ENCODE measurements at regions not wholly inside any gene's neighbourhood (a gene's known extent, or its start where the extent isn't known, plus 50 kb on each side); places are given as distances from the start of the nearest gene placed in this dataset.
A peak's percentile ranks its signal among the peaks of the same experiment; 100 is the strongest.
"Not testable (repeated sequence)": the region's sequence is repeated elsewhere in the genome, so short reads cannot be mapped to it uniquely, and the experiment has no call there.

- no peak for FAIRE-seq
These were observed 59.3 kb downstream of the BTBD3 start for GRCh38 chr20:11976966-11977365.

DNA sequence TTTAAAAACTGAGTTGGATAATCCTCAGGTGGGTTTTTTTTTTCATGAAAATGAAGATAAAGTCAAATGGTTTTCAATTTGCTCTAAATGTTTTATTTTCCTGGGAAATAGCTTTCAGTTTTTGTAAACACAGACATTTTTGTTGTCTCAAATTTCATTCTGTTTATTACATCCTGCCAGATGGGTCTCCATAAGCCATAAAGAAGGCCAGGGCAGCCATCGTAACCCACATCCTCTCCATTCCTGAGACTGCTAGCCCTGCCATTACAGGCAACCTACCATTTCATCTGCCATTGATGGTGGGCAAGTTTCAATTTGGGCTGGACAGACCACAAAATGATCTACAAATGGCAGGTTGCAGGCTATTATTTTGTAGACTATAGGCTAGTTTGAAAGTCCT, 60.8 kb downstream of the BTBD3 start:
- FAIRE-seq: peak; percentile 85

DNA sequence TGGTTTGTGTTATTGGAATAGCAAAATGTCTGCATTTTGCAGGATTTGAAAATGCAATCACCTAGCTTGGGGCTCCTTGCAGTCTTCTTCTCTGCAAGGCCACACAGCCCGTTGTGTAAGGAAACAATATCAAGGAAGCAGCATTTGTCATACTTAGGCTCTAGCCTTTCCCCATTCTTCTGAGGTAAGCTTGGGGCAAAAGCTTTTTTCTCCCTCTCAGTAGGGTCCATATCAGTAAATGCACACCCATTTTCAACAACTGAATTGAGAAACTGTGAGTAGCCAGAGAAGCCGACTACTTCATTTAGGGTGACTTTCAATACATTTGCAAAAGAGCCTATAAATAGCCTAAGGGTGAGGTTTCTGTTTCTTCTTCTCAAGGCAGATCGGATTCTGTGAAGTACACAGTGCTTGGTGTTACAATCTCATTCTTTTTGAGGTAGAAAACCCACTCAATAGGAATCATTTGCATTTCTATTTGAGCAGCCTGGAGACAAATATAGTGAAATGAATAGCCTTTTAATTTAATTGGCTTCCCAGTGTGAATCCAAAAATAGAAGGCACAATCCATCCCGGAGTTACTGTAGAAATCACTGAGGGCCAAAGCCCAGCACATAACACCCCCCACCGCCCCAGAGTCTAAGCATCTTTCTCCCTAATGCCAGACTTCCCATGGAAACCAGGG, 61.8 kb downstream of the BTBD3 start:
- no peak for FAIRE-seq

GRCh38 chr20:11980263-11980662, 62.6 kb downstream of the BTBD3 start:
- no peak for FAIRE-seq

DNA sequence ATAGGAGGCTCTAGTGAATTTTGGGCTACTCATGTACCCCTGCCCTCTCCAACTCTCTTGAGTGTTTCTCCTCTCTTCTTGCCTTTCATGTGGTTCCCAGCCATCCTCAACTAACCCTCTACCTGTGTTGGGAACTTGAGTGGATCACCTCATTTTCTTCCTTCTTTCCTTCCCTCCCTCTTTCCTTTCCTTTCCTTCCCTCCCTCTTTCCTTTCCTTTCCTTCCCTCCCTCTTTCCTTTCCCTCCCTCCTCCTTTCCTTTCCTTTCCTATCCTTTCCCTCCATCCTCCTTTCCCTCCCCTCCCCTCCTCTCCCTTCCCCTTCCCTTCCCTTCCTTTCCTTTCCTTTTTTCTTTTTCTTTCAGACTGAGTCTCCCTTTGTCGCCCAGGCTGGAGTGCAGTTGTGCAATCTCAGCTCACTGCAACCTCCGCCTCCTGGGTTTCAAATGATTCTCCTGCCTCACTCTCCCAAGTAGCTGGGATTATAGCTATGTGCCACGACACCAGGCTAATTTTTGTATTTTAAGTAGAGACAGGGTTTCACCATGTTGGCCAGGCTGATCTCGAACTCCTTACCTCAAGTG, 63.8 kb downstream of the BTBD3 start:
- FAIRE-seq: no peak

DNA sequence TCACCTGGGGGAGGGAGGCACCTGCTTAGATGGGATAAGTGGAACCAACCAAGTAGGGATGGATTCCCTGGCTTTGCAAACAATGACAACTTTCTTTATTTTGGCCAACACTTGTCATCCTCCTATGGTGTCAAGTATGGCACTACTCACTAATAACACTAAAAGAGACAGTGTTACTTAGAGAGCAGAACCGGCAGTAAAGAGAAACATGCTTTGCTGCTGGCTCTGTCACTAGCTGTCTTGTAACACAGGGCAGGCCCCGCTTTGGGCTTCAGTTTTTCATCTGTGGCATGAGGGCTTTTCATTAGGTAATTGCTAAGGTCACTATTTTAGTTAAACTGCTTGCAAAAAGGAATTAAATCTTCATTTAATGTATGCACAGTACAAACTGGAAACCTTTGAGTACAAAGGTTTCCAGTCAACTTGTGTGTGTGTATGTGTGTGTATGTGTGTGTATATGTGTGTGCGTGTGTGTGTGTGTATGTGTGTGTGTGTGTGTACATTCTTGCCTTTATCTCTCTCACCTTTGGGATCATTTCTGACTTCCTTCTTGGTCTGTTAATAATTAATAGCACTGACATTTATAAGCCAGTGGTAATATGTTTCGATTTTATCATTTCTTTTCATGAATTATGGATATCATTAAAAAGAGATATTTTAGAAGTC, 64.7 kb downstream of the BTBD3 start:
- FAIRE-seq: no peak

GRCh38 chr20:11982955-11983470, 65.3 kb downstream of the BTBD3 start:
- no peak for FAIRE-seq

DNA sequence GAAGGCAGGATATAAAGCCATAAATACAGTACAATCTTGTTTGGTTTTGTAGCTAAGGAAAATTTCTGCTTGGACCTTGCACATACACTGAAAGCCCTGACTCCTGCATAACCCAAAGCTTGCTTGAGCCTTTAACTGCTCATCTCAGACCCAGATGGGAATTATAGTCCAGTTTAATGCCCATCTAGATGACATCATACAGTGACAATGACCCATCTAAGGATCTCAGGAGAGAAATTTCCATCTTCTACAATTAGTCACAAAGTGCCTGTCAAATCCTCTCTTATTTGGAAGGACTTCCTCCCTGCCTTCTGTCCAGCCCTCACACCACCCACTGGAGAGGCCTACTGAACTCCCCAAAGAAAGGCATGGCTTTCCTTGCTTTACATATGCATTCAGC, 69.3 kb downstream of the BTBD3 start:
- no peak for FAIRE-seq

- FAIRE-seq: no peak
These were observed 69.8 kb downstream of the BTBD3 start for GRCh38 chr20:11987526-11987925.

DNA sequence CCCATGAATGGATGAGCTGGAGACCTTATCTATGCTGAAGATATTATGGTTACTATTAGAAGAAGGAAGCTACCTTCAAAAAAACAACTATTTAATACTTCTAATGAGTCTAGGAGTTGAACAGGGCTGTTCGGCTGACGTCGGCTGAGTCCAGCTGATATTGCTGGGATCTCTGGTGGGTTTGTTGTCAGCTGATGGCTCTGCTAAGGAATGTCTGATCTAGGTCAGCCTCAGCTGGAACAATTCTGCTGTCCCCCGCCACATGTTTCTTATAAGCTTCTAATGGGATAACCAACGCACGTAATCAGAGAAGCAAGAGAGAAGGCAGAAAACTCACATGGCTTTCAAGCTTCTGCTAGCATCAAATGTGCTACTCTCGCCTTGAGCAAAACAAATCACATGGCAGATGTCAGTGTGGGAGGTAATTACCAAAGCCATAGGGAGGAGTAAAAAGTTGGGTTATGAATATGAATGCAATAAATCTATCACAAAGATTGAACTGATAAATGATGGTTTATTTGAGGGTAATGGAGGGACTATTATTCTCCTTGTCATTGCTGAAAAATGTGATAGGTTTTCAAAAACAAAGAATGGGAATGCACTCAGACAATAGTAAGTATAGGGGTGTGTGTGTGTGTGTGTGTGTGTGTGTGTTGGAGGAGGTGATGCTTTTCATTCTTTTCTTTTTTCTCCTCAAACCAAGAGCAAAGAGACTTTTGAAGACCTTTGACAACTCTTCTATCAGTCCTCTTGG, 71.5 kb downstream of the BTBD3 start:
- FAIRE-seq: no peak

GRCh38 chr20:11992426-11992825, 74.7 kb downstream of the BTBD3 start:
- no peak for FAIRE-seq

DNA sequence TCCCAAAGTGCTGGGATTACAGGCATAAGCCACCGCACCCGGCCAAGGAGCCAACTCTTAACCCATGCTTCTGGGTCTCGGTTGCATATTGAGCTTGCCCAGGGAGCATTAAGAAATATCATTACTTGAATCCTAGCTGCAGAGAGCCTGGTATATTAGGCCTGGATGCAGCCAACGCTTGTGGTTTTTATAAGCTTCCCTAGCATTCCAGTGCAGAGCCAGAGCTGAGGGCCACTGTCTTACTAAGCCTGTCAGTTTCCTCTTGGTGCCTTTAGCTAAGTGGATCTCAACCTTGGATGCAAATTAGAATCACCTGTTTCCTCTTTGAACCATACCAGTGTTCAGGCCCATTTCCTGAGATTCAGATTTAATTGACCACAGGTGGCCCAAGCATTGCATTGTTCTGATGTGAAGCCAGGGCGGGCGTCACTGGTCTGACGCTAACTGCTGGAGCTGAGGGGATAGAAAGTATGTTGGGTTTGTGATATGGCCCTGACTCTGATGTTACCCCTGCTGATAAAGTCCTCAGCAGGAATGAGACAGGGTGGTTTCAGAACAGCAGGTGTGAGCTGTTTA, 76.3 kb downstream of the BTBD3 start:
- no peak for FAIRE-seq

DNA sequence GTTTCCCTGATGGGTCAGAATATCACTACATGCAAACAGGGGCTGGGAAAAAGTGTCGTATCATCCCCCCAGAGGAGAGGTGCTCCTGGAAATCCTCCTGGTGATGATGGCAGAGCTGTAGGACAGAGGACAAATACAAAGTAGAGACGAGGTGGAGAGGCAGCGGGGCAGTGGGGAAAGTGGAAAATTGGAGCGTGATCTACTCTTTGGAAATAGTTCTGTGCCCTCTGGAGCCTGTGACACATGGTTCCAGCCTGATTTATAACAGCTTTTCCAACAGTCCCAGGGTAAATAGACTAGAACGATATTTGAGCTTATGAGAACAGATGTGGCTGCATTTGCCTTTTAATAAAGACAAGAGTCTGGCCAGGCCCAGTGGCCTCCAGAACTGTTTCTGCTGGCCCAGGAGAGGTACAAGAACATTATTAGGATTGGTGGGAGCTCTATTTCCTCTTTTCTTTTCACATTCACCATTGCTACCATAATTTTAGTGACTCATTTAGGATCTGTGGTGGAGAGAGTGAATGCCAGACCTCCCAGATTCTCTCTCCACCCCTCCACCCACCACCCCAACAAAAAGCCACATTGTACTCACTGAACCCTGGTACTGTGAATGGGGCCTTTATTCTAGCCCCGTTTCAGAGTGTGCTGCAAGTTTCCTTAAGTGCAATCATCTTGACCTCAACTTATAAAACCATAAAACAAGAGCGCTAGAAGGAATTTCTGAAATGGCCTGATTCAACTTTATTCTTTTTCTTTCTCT, 78.3 kb downstream of the BTBD3 start:
- FAIRE-seq: no peak

DNA sequence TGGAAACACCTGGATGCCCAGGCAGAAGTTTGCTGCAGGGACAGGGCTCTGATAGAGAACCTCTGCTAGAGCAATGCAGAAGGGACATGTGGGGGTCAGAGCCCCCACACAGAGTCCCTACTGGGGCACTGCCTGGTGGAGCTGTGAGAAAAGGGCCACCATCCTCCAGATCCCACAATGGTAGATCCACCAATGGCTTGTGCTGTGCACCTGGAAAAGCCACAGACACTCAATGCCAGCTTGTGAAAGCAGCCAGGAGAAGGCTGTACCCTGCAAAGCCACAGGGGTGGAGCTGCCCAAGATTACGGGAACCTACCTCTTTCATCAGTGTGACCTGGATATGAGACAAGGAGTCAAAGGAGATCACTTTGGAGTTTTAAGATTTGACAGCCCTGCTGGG, 87.1 kb downstream of the BTBD3 start:
- not testable (repeated sequence) for FAIRE-seq

GRCh38 chr20:12012241-12013222, 94.8 kb downstream of the BTBD3 start:
- no peak for FAIRE-seq

DNA sequence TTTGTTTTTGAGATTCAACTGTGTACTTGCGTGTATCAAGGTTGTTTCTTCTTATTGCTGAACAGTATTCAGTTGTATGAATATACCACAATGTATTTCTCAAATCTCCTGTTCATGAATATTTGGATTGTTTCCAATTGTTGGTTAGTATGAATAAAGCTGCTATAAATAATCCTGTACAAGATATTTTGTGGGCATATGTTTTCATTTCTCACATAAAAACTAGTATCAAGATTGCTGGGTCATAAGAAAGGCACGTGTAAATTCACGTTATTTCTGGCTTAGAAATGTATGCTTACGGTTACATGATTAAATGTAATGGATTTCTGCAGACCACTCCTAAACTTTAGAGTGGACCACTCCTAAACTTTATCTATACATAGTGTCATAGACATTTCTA, 96.6 kb downstream of the BTBD3 start:
- no peak for FAIRE-seq

GRCh38 chr20:12014736-12015135, 97.0 kb downstream of the BTBD3 start:
- FAIRE-seq: no peak

- no peak for FAIRE-seq
These were observed 98.6 kb downstream of the BTBD3 start for GRCh38 chr20:12016291-12016690.

DNA sequence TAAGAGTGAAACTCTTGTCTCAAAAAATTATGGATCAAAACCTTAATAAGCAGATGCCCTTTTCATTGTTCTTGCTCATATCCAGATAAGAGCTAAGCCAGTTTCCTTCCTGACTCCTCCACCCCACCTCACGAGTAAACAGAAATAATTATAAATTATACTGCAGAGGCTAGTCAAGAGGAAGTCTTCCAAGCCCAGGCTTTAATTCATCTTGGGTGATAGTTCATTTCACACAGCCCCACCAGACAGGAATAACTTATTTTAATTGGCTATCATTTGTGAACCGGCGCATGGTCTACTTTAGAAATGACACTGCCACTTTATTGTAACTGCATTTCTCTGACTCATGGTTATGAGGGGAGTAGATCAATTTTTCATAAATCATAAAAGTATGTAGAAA, 102.0 kb downstream of the BTBD3 start:
- FAIRE-seq: no peak

GRCh38 chr20:12020846-12021245, 103.2 kb downstream of the BTBD3 start:
- no peak for FAIRE-seq

DNA sequence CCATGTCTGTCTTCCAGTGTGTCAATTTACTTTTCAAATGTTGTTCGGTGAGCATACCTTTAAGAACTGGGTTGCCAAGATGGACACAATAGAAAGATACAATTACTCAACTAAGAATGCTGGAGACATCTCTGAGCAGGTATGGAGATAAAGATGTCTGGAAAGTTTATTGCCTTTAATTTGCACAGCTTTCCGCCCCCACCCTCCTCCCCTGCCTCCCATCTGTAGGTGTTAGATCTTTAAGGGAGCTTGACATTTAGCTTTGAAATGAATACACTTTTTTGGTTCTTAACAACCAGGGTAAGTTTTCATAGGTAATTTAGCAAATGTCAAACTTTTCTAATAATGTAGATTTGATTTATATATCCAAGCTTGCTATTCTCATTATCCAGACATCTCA, 104.4 kb downstream of the BTBD3 start:
- no peak for FAIRE-seq

Measured in endometrium (tissue), 2 donors.